SK-N-SH (cell line): ENCODE measurements at regions not wholly inside any gene's neighbourhood (a gene's known extent, or its start where the extent isn't known, plus 50 kb on each side); places are given as distances from the start of the nearest gene placed in this dataset.
"Not testable (repeated sequence)": the region's sequence is repeated elsewhere in the genome, so short reads cannot be mapped to it uniquely, and the experiment has no call there.

Experiments
- CTCF ChIA-PET: fragments of 300-600, 350-600 bp; formaldehyde crosslinking; extraction: SDS; loops from one replicate; lab custom pipeline; 2021; lab: Yijun Ruan, JAX
- POLR2A ChIA-PET: fragments of 350-600 bp; sonication (Branson Sonifier 250); formaldehyde crosslinking; extraction: SDS; loops from one replicate; lab custom pipeline; 2020; ENCODE audit warnings: antibody characterized with exemption, inconsistent platforms; lab: Yijun Ruan, JAX
- DNase-seq: peaks from one replicate; pipeline ENCODE4 v3.0.0; 2012
- H2AFZ ChIP-seq: fragments of 200-600 bp; sonication (generic); 2 replicates; pipeline ENCODE4 v1.8.1; 2016; ENCODE audit warnings: antibody characterized with exemption, mild to moderate bottlenecking, low read depth
- H3F3A ChIP-seq: fragments of 200-600 bp; sonication (generic); replicated peaks from 2 replicates; pipeline ENCODE3; 2016; ENCODE audit warnings: antibody characterized with exemption, mild to moderate bottlenecking; ENCODE audit not compliant: insufficient read depth
- H3K27ac ChIP-seq, 2 experiments: fragments of 200-500 bp in 1 of 2; fragments of 200-600 bp in 1 of 2; sonication (Bioruptor generic) in 1 of 2; sonication (generic), shearing (Covaris generic) in 1 of 2; 2 replicates each; pipeline versions ENCODE4 v1.5.1 to v1.6.1; 2014 to 2016; ENCODE audit warnings: low read depth in 2 of 2, inconsistent platforms in 1 of 2, low read length in 1 of 2, mild to moderate bottlenecking in 1 of 2, mixed read lengths in 1 of 2
- H3K27me3 ChIP-seq: fragments of 200-600 bp; sonication (generic), shearing (Covaris generic); 2 replicates; pipeline ENCODE4 v1.6.1; 2016; ENCODE audit warnings: mixed run types; ENCODE audit not compliant: insufficient read depth
- H3K36me3 ChIP-seq, 2 experiments: fragments of 200-500 bp in 1 of 2; fragments of 200-600 bp in 1 of 2; sonication (Bioruptor generic) in 1 of 2; sonication (generic) in 1 of 2; replicated peaks in 1 of 2; 2 replicates each; pipeline versions ENCODE3 to v1.5.1; 2014 to 2016; ENCODE audit warnings: low read length in 1 of 2, mild to moderate bottlenecking in 1 of 2; ENCODE audit not compliant: insufficient read depth in 2 of 2, control insufficient read depth in 1 of 2
- H3K4me1 ChIP-seq, 2 experiments: fragments of 200-500 bp in 1 of 2; fragments of 200-600 bp in 1 of 2; sonication (Bioruptor generic) in 1 of 2; sonication (generic), shearing (Covaris generic) in 1 of 2; 2 replicates each; pipeline versions ENCODE4 v1.5.1 to v1.6.1; 2014 to 2016; ENCODE audit warnings: low read depth in 1 of 2, low read length in 1 of 2, mixed run types in 1 of 2; ENCODE audit not compliant: insufficient read depth in 2 of 2, control insufficient read depth in 1 of 2
- H3K4me2 ChIP-seq: fragments of 200-600 bp; sonication (generic), shearing (Covaris generic); 2 replicates; pipeline ENCODE4 v1.6.1; 2017; ENCODE audit warnings: mixed run types
- H3K4me3 ChIP-seq, 2 experiments: fragments of 200-500 bp in 1 of 2; fragments of 200-600 bp in 1 of 2; sonication (Bioruptor generic) in 1 of 2; sonication (generic), shearing (Covaris generic) in 1 of 2; 2 replicates each; pipeline versions ENCODE4 v1.5.1 to v1.8.1; 2014 to 2016; ENCODE audit warnings: low read depth in 2 of 2, inconsistent platforms in 1 of 2, low read length in 1 of 2, mild to moderate bottlenecking in 1 of 2, mixed read lengths in 1 of 2, moderate library complexity in 1 of 2
- H3K79me2 ChIP-seq: fragments of 200-600 bp; sonication (generic); 2 replicates; pipeline ENCODE4 v1.8.1; 2017; ENCODE audit warnings: mild to moderate bottlenecking; ENCODE audit not compliant: insufficient read depth
- H3K9ac ChIP-seq: fragments of 200-600 bp; sonication (generic); 2 replicates; pipeline ENCODE4 v1.6.1; 2017; ENCODE audit warnings: mixed run types
- H3K9me2 ChIP-seq: fragments of 200-600 bp; sonication (generic); 2 replicates; pipeline ENCODE4 v1.6.1; 2017; ENCODE audit warnings: mixed run types
- H3K9me3 ChIP-seq: fragments of 200-600 bp; sonication (generic); 2 replicates; pipeline ENCODE4 v1.6.1; 2017; ENCODE audit warnings: mixed run types, mild to moderate bottlenecking, moderate library complexity
- H4K20me1 ChIP-seq: fragments of 200-600 bp; sonication (generic); 2 replicates; pipeline ENCODE4 v1.6.1; 2017; ENCODE audit warnings: mild to moderate bottlenecking, mixed run types; ENCODE audit not compliant: insufficient read depth
- CHD2 ChIP-seq: fragments of 150-350 bp; IDR thresholded peaks from 2 replicates; pipeline ENCODE4 v1.6.1; 2018; ENCODE audit warnings: low read length; ENCODE audit not compliant: partially characterized antibody
- EP300 ChIP-seq, 2 experiments: IDR thresholded peaks; 2 replicates each; pipeline versions ENCODE4 v1.4.0 to v1.6.1; 2012; ENCODE audit warnings: borderline replicate concordance in 1 of 2, low read depth in 1 of 2, low read length in 1 of 2
- RFX5 ChIP-seq: IDR thresholded peaks from 2 replicates; pipeline ENCODE4 v1.6.1; 2012; ENCODE audit warnings: mild to moderate bottlenecking, improper control_type of control experiment, low read length
- SIN3A ChIP-seq: IDR thresholded peaks from 2 replicates; pipeline ENCODE4 v1.6.1; 2012; ENCODE audit warnings: low read depth, mild to moderate bottlenecking, low read length, moderate library complexity, borderline replicate concordance
- TEAD4 ChIP-seq: IDR thresholded peaks from 2 replicates; pipeline ENCODE4 v1.4.0; 2012; ENCODE audit warnings: mild to moderate bottlenecking, borderline replicate concordance; ENCODE audit not compliant: insufficient read depth
- WGBS: methylation state at CpG from one replicate; pipeline ENCODE4 v1.1.6; 2017; ENCODE audit warnings: low lambda C conversion rate; 5-methylcytosine and 5-hydroxymethylcytosine counted together
- TF ChIP-seq, protein P1 (sequence below): IDR thresholded peaks from 2 replicates; pipeline ENCODE4; 2012
- TF ChIP-seq, protein P2 (sequence below): IDR thresholded peaks from 2 replicates; pipeline ENCODE4 v1.6.1; 2012; ENCODE audit warnings: mild to moderate bottlenecking, low read depth, low read length, moderate library complexity
- TF ChIP-seq, protein P3 (sequence below): fragments of 200-600 bp; sonication (generic); IDR thresholded peaks from 2 replicates; pipeline ENCODE4 v1.6.1; 2017; ENCODE audit warnings: antibody characterized with exemption, mild to moderate bottlenecking, moderate library complexity

DNA sequence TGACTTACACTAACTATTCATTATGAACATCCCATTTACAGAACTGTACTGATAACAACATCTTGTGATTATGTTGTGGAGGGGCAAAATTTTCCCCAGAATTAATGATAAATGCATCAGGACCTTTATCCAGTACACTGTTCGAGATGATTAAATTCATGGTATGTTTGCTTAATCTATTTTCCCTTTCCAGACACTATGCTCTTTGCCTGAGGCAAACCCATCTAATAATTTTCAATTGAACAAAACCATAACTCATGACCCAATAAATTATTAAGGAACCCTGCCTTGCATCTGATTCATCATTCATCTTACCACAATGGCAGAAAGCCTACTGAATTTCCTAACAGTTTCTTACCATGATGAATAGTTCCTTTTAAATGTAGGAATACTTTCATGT is 385.0 kb downstream of the DSEL start:
- TF ChIP-seq CHD2 (peak; percentile 17), TEAD4 (no peak), SIN3A (no peak), RFX5 (no peak), EP300 (IDR thresholded peaks at IDR 0.05; ENCODE audit: borderline replicate concordance in 1 of 2, low read depth in 1 of 2, low read length in 1 of 2) (peak in 1 of 2 experiments; percentile 71; a peak in 2 of 4 replicates)
- TF ChIP-seq, protein P1, sequence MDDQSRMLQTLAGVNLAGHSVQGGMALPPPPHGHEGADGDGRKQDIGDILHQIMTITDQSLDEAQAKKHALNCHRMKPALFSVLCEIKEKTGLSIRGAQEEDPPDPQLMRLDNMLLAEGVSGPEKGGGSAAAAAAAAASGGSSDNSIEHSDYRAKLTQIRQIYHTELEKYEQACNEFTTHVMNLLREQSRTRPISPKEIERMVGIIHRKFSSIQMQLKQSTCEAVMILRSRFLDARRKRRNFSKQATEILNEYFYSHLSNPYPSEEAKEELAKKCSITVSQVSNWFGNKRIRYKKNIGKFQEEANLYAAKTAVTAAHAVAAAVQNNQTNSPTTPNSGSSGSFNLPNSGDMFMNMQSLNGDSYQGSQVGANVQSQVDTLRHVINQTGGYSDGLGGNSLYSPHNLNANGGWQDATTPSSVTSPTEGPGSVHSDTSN = no peak
- TF ChIP-seq, protein P2, sequence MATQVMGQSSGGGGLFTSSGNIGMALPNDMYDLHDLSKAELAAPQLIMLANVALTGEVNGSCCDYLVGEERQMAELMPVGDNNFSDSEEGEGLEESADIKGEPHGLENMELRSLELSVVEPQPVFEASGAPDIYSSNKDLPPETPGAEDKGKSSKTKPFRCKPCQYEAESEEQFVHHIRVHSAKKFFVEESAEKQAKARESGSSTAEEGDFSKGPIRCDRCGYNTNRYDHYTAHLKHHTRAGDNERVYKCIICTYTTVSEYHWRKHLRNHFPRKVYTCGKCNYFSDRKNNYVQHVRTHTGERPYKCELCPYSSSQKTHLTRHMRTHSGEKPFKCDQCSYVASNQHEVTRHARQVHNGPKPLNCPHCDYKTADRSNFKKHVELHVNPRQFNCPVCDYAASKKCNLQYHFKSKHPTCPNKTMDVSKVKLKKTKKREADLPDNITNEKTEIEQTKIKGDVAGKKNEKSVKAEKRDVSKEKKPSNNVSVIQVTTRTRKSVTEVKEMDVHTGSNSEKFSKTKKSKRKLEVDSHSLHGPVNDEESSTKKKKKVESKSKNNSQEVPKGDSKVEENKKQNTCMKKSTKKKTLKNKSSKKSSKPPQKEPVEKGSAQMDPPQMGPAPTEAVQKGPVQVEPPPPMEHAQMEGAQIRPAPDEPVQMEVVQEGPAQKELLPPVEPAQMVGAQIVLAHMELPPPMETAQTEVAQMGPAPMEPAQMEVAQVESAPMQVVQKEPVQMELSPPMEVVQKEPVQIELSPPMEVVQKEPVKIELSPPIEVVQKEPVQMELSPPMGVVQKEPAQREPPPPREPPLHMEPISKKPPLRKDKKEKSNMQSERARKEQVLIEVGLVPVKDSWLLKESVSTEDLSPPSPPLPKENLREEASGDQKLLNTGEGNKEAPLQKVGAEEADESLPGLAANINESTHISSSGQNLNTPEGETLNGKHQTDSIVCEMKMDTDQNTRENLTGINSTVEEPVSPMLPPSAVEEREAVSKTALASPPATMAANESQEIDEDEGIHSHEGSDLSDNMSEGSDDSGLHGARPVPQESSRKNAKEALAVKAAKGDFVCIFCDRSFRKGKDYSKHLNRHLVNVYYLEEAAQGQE = no peak
- TF ChIP-seq, protein P3, sequence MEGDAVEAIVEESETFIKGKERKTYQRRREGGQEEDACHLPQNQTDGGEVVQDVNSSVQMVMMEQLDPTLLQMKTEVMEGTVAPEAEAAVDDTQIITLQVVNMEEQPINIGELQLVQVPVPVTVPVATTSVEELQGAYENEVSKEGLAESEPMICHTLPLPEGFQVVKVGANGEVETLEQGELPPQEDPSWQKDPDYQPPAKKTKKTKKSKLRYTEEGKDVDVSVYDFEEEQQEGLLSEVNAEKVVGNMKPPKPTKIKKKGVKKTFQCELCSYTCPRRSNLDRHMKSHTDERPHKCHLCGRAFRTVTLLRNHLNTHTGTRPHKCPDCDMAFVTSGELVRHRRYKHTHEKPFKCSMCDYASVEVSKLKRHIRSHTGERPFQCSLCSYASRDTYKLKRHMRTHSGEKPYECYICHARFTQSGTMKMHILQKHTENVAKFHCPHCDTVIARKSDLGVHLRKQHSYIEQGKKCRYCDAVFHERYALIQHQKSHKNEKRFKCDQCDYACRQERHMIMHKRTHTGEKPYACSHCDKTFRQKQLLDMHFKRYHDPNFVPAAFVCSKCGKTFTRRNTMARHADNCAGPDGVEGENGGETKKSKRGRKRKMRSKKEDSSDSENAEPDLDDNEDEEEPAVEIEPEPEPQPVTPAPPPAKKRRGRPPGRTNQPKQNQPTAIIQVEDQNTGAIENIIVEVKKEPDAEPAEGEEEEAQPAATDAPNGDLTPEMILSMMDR = no peak
- Histone ChIP-seq H2AFZ (no peak overlapping the region), H3K9me3 (no peaks in the 10 kb centered on the region), H3K4me2 (no peak overlapping the region), H3K27ac (no peak overlapping the region; a peak in 1 of 4 replicates), H3K4me1 (peaks cover 0 to 8% of the 10 kb centered on the region in 2 experiments; a peak in 2 of 4 replicates), H3K79me2 (no peaks in the 10 kb centered on the region), H3K9ac (no peak overlapping the region), H3K27me3 (no peaks in the 10 kb centered on the region), H3K36me3 (no peaks in the 10 kb centered on the region), H4K20me1 (no peaks in the 10 kb centered on the region), H3K4me3 (no peak overlapping the region), H3F3A (no peaks in the 10 kb centered on the region), H3K9me2 (no peaks in the 10 kb centered on the region)
- ChIA-PET POLR2A (no interaction called here), CTCF (interaction anchor here (1.8 kb wide), 1 partner anchor 27 kb away, joined by 6 read pairs; no protein-coding TSS in a partner anchor)
- 0% methylated on average over 1 of the region's 1 CpG for WGBS
- peak; percentile 13 for DNase-seq

DNA sequence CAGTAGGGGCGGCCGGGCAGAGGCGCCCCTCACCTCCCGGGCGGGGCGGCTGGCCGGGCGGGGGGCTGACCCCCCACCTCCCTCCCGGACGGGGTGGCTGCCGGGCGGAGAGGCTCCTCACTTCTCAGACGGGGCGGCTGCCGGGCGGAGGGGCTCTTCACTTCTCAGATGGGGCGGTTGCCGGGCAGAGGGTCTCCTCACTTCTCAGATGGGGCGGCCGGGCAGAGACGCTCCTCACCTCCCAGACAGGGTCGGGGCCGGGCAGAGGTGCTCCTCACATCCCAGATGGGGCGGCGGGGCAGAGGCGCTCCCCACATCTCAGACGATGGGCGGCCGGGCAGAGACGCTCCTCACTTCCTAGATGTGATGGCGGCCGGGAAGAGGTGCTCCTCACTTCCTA is 389.8 kb downstream of the DSEL start:
- H3K9ac ChIP-seq, H3F3A ChIP-seq, H3K36me3 ChIP-seq, DNase-seq, H3K27me3 ChIP-seq, H3K4me3 ChIP-seq, H3K9me3 ChIP-seq, H3K27ac ChIP-seq, H2AFZ ChIP-seq, H3K4me1 ChIP-seq, H3K79me2 ChIP-seq, H4K20me1 ChIP-seq, CTCF ChIA-PET, POLR2A ChIA-PET, H3K4me2 ChIP-seq, H3K9me2 ChIP-seq: not testable (repeated sequence)
- WGBS = 100% methylated on average over 5 of the region's 32 CpGs
